Muscle layer of duodenum (tissue), 2 donors: ENCODE measurements at regions not wholly inside any gene's neighbourhood (a gene's known extent, or its start where the extent isn't known, plus 50 kb on each side); places are given as distances from the start of the nearest gene placed in this dataset.
"Not testable (repeated sequence)": the region's sequence is repeated elsewhere in the genome, so short reads cannot be mapped to it uniquely, and the experiment has no call there.

Experiments
- H3K27ac ChIP-seq: one replicate; pipeline ENCODE4 v1.7.0; 2013; ENCODE audit warnings: mild to moderate bottlenecking, low read length
- H3K27me3 ChIP-seq: one replicate; pipeline ENCODE4 v1.7.0; 2013; ENCODE audit warnings: low read depth, mild to moderate bottlenecking, control low read depth, low read length
- H3K36me3 ChIP-seq, 2 donors: one replicate each; pipeline ENCODE4 v1.7.0; 2013; ENCODE audit warnings: low read length in 2 of 2, control low read depth in 1 of 2, mild to moderate bottlenecking in 1 of 2; ENCODE audit not compliant: insufficient read depth in 2 of 2, control insufficient read depth in 1 of 2
- H3K4me1 ChIP-seq, 2 donors: one replicate each; pipeline ENCODE4 v1.7.0; 2013; ENCODE audit warnings: low read length in 2 of 2, mild to moderate bottlenecking in 2 of 2, control low read depth in 1 of 2, moderate library complexity in 1 of 2; ENCODE audit not compliant: insufficient read depth in 2 of 2, control insufficient read depth in 1 of 2
- H3K4me3 ChIP-seq, 2 donors: one replicate each; pipeline ENCODE4 v1.7.0; 2013; ENCODE audit warnings: low read length in 2 of 2, low read depth in 1 of 2, mild to moderate bottlenecking in 1 of 2
- H3K9me3 ChIP-seq, 2 donors: one replicate each; pipeline ENCODE4 v1.7.0; 2013; ENCODE audit warnings: low read length in 2 of 2, control low read depth in 1 of 2, mild to moderate bottlenecking in 1 of 2; ENCODE audit not compliant: control insufficient read depth in 1 of 2
- donor health status: healthy.

GRCh38 chr5:52024359-52024758 lies 641.1 kb downstream of the ISL1 start:
- H3K4me3 ChIP-seq = no peak overlapping the region
- H3K27me3 ChIP-seq = no peaks in the 10 kb centered on the region
- no peaks in the 10 kb centered on the region for H3K9me3 ChIP-seq
- no peak overlapping the region for H3K27ac ChIP-seq
- no peaks in the 10 kb centered on the region for H3K4me1 ChIP-seq
- H3K36me3 ChIP-seq = no peaks in the 10 kb centered on the region

- H3K4me1 ChIP-seq, H3K36me3 ChIP-seq, H3K9me3 ChIP-seq, H3K27ac ChIP-seq, H3K4me3 ChIP-seq, H3K27me3 ChIP-seq: not testable (repeated sequence)
These were observed 646.6 kb downstream of the ISL1 start for GRCh38 chr5:52029836-52030235.

- H3K9me3 ChIP-seq = no peaks in the 10 kb centered on the region
- no peak overlapping the region for H3K27ac ChIP-seq
- no peaks in the 10 kb centered on the region for H3K4me1 ChIP-seq
- no peak overlapping the region for H3K4me3 ChIP-seq
- no peaks in the 10 kb centered on the region for H3K27me3 ChIP-seq
- H3K36me3 ChIP-seq = no peaks in the 10 kb centered on the region
These were observed 658.6 kb downstream of the ISL1 start for GRCh38 chr5:52041842-52042241.

- Histone ChIP-seq H3K4me1 (no peaks in the 10 kb centered on the region), H3K36me3 (no peaks in the 10 kb centered on the region), H3K27ac (no peak overlapping the region), H3K9me3 (no peaks in the 10 kb centered on the region), H3K4me3 (no peak overlapping the region), H3K27me3 (no peaks in the 10 kb centered on the region)
These were observed 659.9 kb downstream of the ISL1 start for GRCh38 chr5:52043137-52043536.

GRCh38 chr5:52043543-52043942 lies 660.3 kb downstream of the ISL1 start:
- Histone ChIP-seq H3K4me1 (no peaks in the 10 kb centered on the region), H3K4me3 (no peak overlapping the region), H3K36me3 (no peaks in the 10 kb centered on the region), H3K27me3 (no peaks in the 10 kb centered on the region), H3K9me3 (no peaks in the 10 kb centered on the region), H3K27ac (no peak overlapping the region)

GRCh38 chr5:52051759-52052158 lies 668.5 kb downstream of the ISL1 start:
- Histone ChIP-seq H3K4me1 (no peaks in the 10 kb centered on the region), H3K36me3 (no peaks in the 10 kb centered on the region), H3K9me3 (no peaks in the 10 kb centered on the region), H3K27me3 (no peaks in the 10 kb centered on the region), H3K27ac (no peak overlapping the region), H3K4me3 (no peak overlapping the region)

GRCh38 chr5:52063186-52063585 lies 679.9 kb downstream of the ISL1 start:
- Histone ChIP-seq H3K4me3 (no peak overlapping the region), H3K27ac (no peak overlapping the region), H3K36me3 (no peaks in the 10 kb centered on the region), H3K27me3 (no peaks in the 10 kb centered on the region), H3K4me1 (no peaks in the 10 kb centered on the region), H3K9me3 (no peaks in the 10 kb centered on the region)

- Histone ChIP-seq H3K27me3 (no peaks in the 10 kb centered on the region), H3K4me3 (no peak overlapping the region), H3K27ac (no peak overlapping the region), H3K36me3 (no peaks in the 10 kb centered on the region), H3K4me1 (no peaks in the 10 kb centered on the region), H3K9me3 (no peaks in the 10 kb centered on the region)
These were observed 681.9 kb downstream of the ISL1 start for GRCh38 chr5:52065182-52065581.

- Histone ChIP-seq H3K27me3 (no peaks in the 10 kb centered on the region), H3K9me3 (no peaks in the 10 kb centered on the region), H3K4me3 (no peak overlapping the region), H3K4me1 (no peaks in the 10 kb centered on the region), H3K27ac (no peak overlapping the region), H3K36me3 (no peaks in the 10 kb centered on the region)
These were observed 686.7 kb downstream of the ISL1 start for GRCh38 chr5:52069997-52070396.

- Histone ChIP-seq H3K9me3 (no peaks in the 10 kb centered on the region), H3K36me3 (no peaks in the 10 kb centered on the region), H3K27ac (no peak overlapping the region), H3K4me3 (no peak overlapping the region), H3K4me1 (no peaks in the 10 kb centered on the region), H3K27me3 (no peaks in the 10 kb centered on the region)
These were observed 690.9 kb downstream of the ISL1 start for GRCh38 chr5:52073993-52074689.

GRCh38 chr5:52077941-52078815 lies 694.9 kb downstream of the ISL1 start:
- Histone ChIP-seq H3K9me3 (no peaks in the 10 kb centered on the region), H3K4me3 (no peak overlapping the region), H3K27me3 (no peaks in the 10 kb centered on the region), H3K27ac (no peak overlapping the region), H3K36me3 (no peaks in the 10 kb centered on the region), H3K4me1 (no peaks in the 10 kb centered on the region)
